ENCODE measurements at regions not wholly inside any gene's neighbourhood (a gene's known extent, or its start where the extent isn't known, plus 50 kb on each side); places are given as distances from the start of the nearest gene placed in this dataset.

- Histone ChIP-seq H3K4me1 (ENCODE audit: insufficient read depth, low read length) (no peaks in the 10 kb centered on the region), H3K9me3 (ENCODE audit: control insufficient read depth in 1 of 2, insufficient read depth in 1 of 2, low read length in 2 of 2) (peaks cover 0 to 5% of the 10 kb centered on the region in 2 experiments), H3K27ac (ENCODE audit: low read depth in 1 of 2, low read length in 2 of 2) (no peak overlapping the region), H3K27me3 (ENCODE audit: control insufficient read depth in 1 of 2, insufficient read depth in 2 of 2, low read length in 2 of 2) (no peaks in the 10 kb centered on the region), H3K36me3 (ENCODE audit: insufficient read depth, low read length) (no peaks in the 10 kb centered on the region), H3K4me3 (ENCODE audit: low read length) (no peak overlapping the region)
- Mint-ChIP-seq H3K27ac (no peak overlapping the region), H3K4me1 (ENCODE audit: low read depth) (no peaks in the 10 kb centered on the region), H3K9me3 (peaks cover 6% of the 10 kb centered on the region), H3K4me3 (no peak overlapping the region), H3K36me3 (ENCODE audit: low read depth) (no peaks in the 10 kb centered on the region), H3K27me3 (no peaks in the 10 kb centered on the region)
- no peak for ATAC-seq (ENCODE audit: poor library complexity)
- CTCF ChIA-PET = no interaction called here
- POLR2A ChIA-PET = no interaction called here
- intact Hi-C loops (cut with DNase I, micrococcal nuclease) = no loop called here
- TF ChIP-seq CTCF (IDR thresholded peaks at IDR 0.05) = no peak
- no peak for DNase-seq
Observed at GRCh38 chr4:63764400-63764799, 644.9 kb downstream of the TECRL start.

- ATAC-seq (ENCODE audit: poor library complexity) = no peak
- H3K27me3 ChIP-seq (ENCODE audit: control insufficient read depth in 1 of 2, insufficient read depth in 2 of 2, low read length in 2 of 2) = no peaks in the 10 kb centered on the region
- H3K4me1 ChIP-seq (ENCODE audit: insufficient read depth, low read length) = no peaks in the 10 kb centered on the region
- H3K36me3 ChIP-seq (ENCODE audit: insufficient read depth, low read length) = no peaks in the 10 kb centered on the region
- H3K4me1 Mint-ChIP-seq (ENCODE audit: low read depth) = no peaks in the 10 kb centered on the region
- intact Hi-C loops (cut with DNase I, micrococcal nuclease) = no loop called here
- H3K27ac Mint-ChIP-seq = no peak overlapping the region
- H3K27me3 Mint-ChIP-seq = no peaks in the 10 kb centered on the region
- ChIA-PET POLR2A (no interaction called here), CTCF (no interaction called here)
- H3K36me3 Mint-ChIP-seq (ENCODE audit: low read depth) = no peaks in the 10 kb centered on the region
- H3K9me3 Mint-ChIP-seq = peaks cover 16% of the 10 kb centered on the region
- DNase-seq = no peak
- no peak overlapping the region for H3K4me3 ChIP-seq (ENCODE audit: low read length)
- H3K27ac ChIP-seq (ENCODE audit: low read depth in 1 of 2, low read length in 2 of 2) = no peak overlapping the region
- TF ChIP-seq CTCF (IDR thresholded peaks at IDR 0.05) = no peak
- no peak overlapping the region for H3K4me3 Mint-ChIP-seq
- H3K9me3 ChIP-seq (ENCODE audit: control insufficient read depth in 1 of 2, insufficient read depth in 1 of 2, low read length in 2 of 2) = no peaks in the 10 kb centered on the region
Observed at GRCh38 chr4:63757929-63758328, 651.3 kb downstream of the TECRL start.

GRCh38 chr4:63742882-63743281 is 666.4 kb downstream of the TECRL start:
- Histone ChIP-seq H3K4me1 (ENCODE audit: insufficient read depth, low read length) (no peaks in the 10 kb centered on the region), H3K36me3 (ENCODE audit: insufficient read depth, low read length) (no peaks in the 10 kb centered on the region), H3K27ac (ENCODE audit: low read depth in 1 of 2, low read length in 2 of 2) (no peak overlapping the region), H3K9me3 (ENCODE audit: control insufficient read depth in 1 of 2, insufficient read depth in 1 of 2, low read length in 2 of 2) (peaks cover 0 to 3% of the 10 kb centered on the region in 2 experiments), H3K4me3 (ENCODE audit: low read length) (no peak overlapping the region), H3K27me3 (ENCODE audit: control insufficient read depth in 1 of 2, insufficient read depth in 2 of 2, low read length in 2 of 2) (no peaks in the 10 kb centered on the region)
- Mint-ChIP-seq H3K4me1 (ENCODE audit: low read depth) (no peaks in the 10 kb centered on the region), H3K27me3 (no peaks in the 10 kb centered on the region), H3K36me3 (ENCODE audit: low read depth) (no peaks in the 10 kb centered on the region), H3K9me3 (peaks cover 9% of the 10 kb centered on the region), H3K27ac (no peak overlapping the region), H3K4me3 (no peak overlapping the region)
- TF ChIP-seq CTCF (IDR thresholded peaks at IDR 0.05) = no peak
- intact Hi-C loops (cut with DNase I, micrococcal nuclease) = no loop called here
- ChIA-PET CTCF (no interaction called here), POLR2A (no interaction called here)
- DNase-seq (no peak), ATAC-seq (ENCODE audit: poor library complexity) (no peak)

All from CD4-positive, alpha-beta T cell (primary cell).